ENCODE measurements at regions not wholly inside any gene's neighbourhood (a gene's known extent, or its start where the extent isn't known, plus 50 kb on each side); places are given as distances from the start of the nearest gene placed in this dataset.
"Not testable (repeated sequence)": the region's sequence is repeated elsewhere in the genome, so short reads cannot be mapped to it uniquely, and the experiment has no call there.

DNA sequence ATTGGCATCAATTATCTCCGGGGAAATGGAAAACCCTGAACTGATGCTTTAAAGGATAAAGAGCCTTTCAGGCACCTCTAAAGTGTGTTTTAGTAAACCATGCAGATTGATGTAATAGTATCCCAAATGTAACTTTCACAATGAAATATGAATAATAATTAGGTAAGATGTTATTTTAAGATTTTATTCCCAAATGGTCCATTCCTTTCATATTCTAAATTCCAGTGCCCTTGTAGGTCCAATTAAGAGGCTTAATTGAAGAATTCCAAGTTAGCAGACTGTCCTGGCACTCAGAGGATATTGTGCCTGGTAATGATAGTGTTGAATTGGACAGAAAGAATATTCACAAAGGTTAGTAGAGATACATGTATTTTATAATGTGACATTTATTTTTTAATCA, 352.5 kb upstream of the NUDT12 start:
- no peak for DNase-seq (ENCODE audit: low spot score)

DNA sequence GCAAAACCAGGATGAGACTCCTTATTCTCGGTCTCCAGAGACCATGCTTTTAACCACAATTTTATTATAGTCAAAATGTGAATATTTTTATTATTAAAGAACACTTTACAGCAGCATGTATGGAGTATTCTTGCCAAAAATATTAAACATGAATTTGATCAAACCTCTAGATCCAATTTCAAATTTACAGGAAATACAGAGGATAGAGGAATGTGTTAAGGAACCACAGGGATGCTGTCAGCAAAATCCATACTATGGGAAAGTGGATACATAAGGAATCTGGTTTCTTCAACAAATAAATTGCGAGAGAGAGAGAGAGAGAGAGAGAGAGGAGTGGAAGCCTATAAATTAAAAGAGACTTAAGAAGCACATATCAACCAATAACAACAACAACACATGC, 348.2 kb upstream of the NUDT12 start:
- DNase-seq (ENCODE audit: low spot score) = no peak

DNA sequence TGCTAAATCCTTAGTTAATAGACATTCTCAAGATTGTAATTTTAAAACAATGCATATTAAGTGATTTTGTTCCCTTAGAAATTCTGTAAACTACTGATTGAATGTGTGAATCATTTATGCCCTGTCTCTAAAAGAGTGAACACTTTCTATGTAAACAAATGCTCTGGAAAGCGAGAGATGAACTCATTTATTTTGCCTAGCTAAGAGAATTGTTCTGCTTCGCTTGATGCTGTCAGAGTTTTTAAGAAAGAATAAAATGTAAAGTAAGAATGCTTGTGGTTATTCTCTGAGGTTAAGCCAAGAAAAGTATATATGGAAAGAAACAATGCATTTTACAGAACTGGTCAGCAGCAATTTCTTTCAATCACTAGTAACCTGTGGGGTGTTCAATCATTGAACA, 347.4 kb upstream of the NUDT12 start:
- DNase-seq (ENCODE audit: low spot score) = no peak

DNA sequence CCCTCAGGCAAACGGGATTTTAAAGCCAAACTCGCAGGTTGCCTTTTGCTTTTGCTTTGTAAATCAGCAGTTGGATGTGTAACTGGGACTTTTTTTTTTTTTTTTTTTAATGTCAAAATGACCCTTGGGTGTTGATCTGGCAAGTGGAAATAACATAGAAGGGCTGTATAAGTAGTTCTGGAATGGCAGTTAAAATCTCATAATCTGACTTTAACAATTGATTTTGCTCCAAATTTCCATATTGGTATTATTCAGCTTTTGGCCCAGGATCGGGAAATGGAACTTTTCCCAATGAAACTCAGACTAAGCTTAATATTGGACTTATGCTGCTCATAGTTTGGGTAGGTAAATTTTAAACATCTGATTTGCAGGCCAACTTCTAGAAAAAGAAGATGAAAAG, 346.8 kb upstream of the NUDT12 start:
- no peak for DNase-seq (ENCODE audit: low spot score)

DNA sequence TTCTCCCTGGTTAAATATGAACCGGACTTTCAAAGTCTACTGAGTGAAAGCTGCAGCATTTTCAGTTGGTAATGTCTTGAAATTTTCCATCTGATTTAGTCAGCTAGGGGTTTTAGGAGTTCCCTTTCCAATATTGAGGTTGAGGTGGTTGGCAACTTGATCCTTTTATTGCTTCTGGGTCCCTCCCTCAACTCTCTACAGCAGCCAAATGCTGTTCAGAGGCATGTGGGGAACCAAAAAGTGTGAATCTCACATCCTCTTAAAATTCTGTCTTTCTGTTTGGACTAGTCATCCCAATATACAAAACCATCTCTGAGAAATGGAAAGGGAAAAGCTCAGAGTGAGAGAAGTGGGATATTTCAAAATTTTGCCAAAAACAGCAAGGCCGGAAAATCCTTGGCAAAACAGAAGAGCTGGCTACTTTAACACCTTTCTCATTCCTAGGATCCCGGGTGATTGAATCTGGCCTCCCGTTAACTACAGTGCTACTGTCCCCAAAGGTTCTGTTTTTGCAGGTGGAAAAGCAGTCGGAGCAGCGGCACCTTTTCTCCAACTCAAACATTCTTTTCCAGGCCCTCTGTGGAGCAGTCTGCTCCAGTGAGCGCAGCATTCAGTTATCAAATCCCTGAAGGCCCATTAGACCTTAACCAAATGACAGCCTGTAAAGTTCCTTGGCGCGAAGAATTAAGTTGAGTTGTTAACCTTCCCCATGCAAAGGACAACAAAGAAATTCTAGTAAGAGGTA, 345.9 kb upstream of the NUDT12 start:
- no peak for DNase-seq (ENCODE audit: low spot score)

DNA sequence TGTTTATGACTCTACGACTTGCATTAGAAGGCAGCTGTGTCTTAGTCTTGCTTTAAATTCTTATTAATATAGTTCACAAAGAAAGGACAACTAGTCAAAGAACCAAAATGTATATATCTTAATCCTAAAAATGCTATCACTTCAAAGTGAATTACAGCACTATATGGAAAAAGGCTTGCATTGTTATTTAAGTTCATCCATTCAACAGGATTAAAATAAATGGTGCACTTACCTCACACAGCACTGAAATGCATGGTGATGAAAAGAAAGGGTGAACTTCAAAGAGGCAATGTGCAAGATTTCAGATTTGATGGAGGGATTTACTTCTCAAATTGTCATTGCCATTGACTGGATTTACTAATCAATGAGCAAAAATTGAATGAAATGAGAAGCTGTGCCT, 344.4 kb upstream of the NUDT12 start:
- no peak for DNase-seq (ENCODE audit: low spot score)

DNA sequence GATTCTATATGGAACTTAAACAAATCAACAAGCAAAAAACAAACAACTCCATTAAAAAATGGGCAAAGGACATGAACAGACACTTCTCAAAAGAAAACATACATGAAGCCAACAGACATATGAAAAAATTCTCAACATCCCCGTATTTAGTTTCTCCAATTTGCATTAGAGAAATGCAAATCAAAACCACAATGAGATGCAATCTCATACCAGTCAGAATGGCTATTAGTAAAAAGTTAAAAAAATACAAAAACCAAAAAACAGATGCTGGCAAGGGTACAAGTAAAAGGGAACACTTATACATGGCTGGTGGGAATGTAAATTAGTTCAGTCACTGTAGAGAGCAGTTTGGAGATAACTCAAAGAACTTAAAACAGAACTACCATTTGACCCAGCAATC, 342.1 kb upstream of the NUDT12 start:
- no peak for DNase-seq (ENCODE audit: low spot score)

DNA sequence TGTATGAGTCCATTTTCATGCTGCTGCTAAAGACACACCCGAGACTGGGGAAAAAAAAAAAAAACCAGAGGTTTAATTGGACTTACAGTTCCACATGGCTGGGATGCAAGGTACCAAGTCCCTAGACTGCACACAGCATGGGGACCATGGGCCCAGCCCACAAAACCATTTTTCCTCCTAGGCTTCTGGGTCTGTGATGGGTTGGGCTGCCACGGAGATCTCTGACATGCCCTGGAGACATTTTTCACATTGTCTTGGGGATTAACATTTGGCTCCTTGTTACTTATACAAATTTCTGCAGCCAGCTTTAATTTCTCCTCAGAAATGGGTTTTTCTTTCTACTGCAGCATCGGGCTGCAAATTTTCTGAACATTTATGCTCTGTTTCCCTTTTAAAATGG, 340.3 kb upstream of the NUDT12 start:
- DNase-seq (ENCODE audit: low spot score) = no peak

DNA sequence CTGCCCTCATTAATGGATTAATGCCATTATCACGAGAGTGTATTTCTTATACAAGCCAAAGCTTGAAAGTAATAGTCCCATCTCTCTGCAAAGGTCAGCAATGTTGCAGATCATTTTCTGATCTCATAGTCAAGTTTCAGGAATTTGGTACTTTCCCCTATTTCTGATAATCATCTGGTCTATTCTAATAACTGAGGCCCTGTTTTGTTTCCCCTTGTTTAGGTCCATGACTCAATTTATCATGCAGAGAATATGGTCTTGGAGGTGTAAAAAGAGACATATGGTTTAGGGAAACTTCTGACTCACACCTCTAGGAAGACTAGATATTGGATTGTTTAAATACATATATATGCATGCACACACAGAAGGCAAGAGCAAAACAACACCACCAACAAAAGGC, 339.3 kb upstream of the NUDT12 start:
- no peak for DNase-seq (ENCODE audit: low spot score)

DNA sequence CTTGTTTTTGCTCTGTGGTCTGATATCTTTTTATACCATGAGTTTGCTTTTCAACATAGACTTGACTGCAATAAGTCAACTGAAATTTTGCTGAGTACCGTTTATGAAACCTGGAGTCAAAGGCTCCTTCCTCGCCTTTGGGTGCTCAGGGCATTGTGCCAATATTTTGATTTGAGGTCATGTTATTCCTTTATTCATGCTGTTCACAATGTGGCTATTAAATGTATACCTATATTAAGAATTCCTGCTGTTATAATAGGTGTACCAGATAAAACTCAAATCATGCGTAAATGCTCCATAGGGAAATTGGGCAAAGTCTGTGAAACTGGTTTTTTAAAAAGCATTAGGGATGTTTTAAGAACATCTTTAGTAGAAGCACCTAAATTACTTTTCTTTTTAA, 334.0 kb upstream of the NUDT12 start:
- DNase-seq (ENCODE audit: low spot score) = no peak

DNA sequence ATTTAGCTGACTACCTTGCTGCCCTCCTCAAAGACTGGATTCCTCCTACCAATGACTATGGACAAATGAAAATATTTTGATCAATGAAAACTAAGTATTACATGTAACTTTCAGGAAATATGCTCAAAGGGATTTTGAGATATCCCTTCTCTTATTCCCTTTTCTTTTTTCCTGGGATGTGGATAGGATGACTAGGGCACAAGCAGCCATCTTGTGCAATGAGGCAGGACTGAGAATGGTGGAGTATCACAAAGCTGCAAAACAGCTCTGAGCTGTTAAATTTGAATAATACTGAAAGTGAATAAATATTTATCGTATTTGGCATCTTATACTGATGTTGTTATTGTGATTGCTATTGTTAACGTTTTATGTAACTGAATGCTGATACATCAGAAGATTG, 333.1 kb upstream of the NUDT12 start:
- no peak for DNase-seq (ENCODE audit: low spot score)

DNA sequence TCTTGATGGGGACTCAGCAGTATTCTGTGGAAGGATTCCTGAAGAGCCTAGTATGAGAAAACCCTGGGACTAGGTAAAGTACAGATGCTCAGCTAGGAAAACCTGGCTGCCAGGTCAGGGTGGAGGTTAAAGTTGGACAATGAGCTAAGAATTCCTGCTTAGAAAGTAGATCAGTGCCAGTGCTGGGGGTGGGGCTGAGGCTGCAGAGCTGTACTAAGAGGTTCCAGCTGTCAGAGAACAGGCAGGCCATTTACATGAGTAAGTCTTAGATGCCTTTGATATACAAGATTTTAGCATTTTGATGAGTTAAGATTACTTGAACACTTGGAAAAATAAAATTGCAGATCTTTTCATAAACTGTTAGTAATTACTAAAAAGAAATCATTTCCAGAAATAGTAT, 332.3 kb upstream of the NUDT12 start:
- no peak for DNase-seq (ENCODE audit: low spot score)

DNA sequence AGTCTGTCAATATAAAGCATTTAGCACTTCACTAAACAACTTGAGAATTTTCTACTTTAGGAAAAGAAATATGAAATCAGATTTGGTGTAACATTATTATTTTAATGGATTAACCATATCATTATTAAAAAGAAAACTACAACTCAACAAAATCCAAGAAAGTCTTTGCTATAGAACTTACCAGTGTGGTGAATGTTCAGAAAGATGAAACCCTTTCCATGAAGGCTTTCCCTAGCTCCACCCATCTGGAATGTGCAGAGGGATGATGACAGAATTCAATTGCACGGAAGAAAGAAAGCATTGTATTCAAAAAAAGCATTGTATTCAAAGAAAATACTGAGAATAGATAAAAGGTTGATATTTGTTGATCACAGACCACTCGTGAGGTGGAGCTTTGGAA, 328.6 kb upstream of the NUDT12 start:
- DNase-seq (ENCODE audit: low spot score) = no peak

DNA sequence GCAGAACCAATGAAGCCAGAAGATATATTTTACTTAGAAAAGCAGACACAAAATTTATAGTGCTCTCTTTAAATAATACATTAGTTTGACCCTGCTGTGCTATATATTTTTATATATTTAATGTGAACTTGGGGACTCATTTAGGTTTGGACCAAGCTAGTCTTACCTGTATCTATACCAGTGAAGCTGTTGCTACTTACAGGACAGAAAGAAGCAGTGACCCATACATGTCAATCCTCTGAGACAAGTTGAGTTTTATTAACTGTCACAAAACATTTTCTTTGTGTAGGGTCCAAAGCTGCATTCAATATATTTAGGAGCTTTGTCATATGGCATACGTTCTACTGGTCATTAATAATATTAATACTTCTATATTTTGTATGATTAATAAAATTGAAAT, 327.7 kb upstream of the NUDT12 start:
- no peak for DNase-seq (ENCODE audit: low spot score)

DNA sequence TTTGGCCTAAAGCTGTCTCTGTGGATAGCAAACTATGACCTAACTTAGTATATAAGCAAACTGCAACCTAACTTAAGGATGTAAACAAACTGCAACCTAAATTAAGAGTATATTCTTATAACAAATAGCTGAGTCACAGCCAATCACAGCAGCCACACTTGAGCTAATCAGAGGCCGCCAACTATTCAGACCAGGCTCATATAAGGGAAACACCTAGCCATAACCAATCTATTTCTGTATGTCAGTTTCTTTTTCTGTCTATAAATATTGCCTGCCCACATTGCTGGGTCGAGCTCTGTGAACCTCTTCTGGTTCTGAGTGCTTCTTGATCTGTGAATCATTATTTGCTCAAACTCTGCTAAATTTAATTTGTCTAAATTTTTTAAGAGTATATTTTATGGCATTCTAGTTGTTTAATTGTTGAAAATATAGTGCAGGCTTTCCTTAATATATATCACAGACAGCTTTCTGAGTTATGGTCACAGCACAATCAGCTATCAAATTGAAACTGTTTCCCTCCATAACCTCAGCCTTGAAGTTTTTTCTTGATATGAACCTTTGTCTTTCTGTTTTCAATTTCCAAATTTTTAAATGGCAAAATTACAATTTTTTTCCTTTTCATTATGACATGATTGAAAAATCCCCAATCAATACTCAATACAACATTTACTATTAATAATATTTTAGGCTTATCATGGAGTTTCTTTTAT, 327.1 kb upstream of the NUDT12 start:
- DNase-seq (ENCODE audit: low spot score) = no peak

DNA sequence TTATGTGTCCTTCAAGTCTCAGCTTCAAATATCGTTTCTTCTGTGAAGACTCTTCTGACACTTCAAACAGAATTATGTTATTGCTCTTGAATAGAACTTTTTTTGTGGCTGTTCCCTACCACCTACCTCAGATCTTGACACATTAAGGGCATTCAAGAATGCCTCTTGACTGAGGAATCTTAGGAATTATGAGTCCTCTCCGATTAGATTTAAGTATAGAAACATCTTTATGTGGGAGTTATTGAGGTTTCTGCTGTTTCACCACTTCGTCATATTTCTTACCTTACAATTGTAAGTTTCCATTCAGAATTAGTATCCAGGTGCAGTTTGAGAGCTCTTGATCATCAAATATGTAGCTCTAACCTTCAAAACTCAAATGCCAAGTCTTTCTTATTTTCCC, 324.2 kb upstream of the NUDT12 start:
- DNase-seq (ENCODE audit: low spot score) = no peak

DNA sequence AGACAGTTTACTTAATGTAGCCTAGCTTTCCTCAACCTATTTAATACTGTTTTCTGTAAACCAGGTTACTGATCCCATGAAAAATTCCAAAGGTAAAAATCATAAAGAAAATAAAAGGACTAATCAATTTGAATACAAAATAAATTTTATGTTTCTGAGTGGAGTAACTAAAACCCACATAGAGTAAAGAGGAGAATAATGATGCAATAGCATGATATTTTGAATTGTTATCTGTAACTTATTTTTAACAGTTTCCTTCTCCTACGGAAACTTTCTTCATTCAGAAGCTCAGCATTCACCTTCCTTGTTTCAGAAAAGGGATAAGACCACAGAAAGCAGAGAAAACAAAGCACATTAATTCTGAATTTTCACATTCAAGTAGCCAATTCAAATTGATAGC, 320.6 kb upstream of the NUDT12 start:
- no peak for DNase-seq (ENCODE audit: low spot score)

DNA sequence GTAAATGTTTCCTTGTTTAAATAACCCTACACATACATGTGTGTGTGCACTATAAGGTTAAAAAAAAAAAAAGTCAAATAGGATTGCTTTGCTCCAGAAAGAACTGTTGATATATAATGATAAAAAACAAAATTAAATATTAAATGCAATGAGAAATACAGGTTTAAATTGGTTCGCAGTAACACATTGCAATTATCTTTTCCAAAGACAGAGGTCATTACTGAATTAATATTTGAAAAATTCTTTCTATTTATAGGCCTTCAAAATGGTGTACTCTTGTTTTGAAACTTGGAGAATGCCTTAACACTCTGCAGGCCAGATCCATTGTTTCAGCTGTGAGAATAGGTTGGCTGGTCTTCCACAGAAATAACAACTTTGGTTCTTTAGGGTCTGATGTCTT, 319.0 kb upstream of the NUDT12 start:
- DNase-seq (ENCODE audit: low spot score) = no peak

DNA sequence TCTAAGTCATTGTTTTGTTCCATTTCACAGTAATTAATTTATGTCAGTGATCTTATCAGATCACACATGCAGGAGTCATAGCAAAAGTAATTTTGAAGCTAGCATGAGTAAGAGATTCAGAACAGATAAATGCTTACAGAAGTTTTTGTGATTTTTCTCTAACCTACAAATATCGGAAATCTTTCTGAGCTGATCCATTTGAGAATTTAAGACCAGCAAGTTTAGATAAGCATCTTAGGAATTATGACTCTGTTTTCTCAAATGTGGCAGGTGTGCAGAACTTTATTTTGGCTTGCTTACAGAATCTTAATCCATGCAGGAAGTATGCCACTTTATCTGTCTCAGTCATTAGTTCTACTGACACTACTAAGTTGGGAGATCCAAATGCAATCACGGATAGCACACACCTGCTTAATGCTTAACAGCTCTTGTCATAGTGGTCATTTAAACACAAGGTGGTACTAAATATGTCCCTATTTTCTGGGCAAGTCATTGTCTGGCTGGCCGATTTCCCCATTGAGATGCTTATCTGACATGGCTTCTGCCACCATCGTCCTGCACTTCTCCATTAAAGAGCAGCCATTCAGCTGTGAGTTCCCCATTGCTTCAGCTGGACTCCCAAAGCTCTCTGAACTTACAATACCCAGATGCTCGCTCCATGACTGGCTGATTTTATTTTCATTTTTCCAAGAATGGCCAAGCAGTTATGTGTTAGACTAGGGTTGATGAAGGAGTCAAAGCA, 305.4 kb upstream of the NUDT12 start:
- no peak for DNase-seq (ENCODE audit: low spot score)

DNA sequence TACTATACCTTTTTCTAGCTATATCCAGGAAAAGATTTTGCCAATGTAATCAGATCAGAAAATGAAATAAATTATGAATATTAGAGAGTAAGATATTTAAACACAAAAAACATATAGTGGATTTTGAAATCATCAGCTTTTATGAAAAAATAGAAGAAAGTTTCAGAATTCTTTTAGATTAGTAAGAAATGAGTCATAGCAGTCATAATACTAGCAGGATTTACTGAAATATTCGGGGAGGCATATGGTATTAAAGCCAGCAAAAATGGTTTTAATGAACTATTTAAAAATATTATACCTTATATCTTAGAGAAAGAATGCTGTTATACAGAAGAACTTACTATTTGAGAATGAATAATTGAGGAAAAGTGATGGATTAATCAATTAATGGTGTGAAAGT, 303.6 kb upstream of the NUDT12 start:
- no peak for DNase-seq (ENCODE audit: low spot score)

DNA sequence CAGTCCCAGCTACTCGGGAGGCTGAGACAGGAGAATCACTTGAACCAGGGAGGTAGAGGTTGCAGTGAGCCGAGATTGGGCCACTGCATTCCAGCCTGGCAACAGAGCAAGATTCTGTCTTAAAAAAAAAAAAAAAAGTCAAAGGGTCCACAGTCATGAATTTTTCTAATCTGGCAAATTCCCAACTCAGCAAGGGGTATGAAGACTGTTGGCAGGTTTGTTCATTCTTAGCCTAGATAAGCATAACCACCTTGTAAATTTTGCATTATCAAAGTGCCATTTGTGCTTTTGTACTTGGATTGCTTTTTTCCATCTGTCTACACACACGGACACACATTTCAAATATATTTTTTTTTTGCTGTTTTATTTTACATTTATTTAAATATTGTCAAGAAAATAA, 299.8 kb upstream of the NUDT12 start:
- DNase-seq (ENCODE audit: low spot score) = no peak

DNA sequence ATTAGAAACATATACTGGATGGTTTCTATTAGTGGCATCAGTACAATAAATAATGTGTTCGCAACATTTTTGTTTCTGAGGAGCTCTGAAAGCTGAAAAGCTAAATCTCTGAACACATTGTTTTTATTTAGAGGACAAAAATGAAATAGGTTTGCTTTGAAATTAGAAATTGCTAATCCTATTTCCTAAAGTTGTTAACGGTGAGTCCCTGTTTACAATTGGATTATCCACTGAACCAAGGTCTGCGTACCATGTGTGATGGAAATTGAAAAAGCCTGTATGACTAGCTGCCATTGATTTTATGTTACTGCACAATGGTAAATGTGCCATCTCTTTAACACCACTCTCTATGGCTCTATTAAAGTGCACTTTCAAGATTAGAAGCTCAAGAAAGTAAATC, 297.7 kb upstream of the NUDT12 start:
- DNase-seq (ENCODE audit: low spot score) = no peak

DNA sequence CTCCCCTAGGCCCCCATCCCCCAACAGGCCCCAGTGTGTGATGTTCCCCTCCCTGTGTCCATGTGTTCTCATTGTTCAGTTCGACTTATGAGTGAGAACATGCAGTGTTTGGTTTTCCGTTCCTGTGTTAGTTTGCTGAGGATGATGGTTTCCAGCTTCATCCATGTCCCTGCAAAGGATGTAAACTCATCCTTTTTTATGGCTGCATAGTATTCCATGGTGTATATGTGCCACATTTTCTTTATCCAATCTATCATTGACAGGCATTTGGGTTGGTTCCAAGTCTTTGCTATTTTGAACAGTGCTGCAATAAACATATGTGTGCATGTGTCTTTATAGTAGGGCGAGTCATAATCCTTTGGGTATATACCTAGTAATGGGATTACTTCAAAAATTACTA, 295.8 kb upstream of the NUDT12 start:
- not testable (repeated sequence) for DNase-seq (ENCODE audit: low spot score)
